ENCODE measurements at regions not wholly inside any gene's neighbourhood (a gene's known extent, or its start where the extent isn't known, plus 50 kb on each side); places are given as distances from the start of the nearest gene placed in this dataset.
"Not testable (repeated sequence)": the region's sequence is repeated elsewhere in the genome, so short reads cannot be mapped to it uniquely, and the experiment has no call there.

GRCh38 chr10:81104494-81104893, 566.8 kb downstream of the SH2D4B start:
- no peak for DNase-seq (ENCODE audit: low read depth)

GRCh38 chr10:81108516-81109199, 571.0 kb downstream of the SH2D4B start:
- DNase-seq (ENCODE audit: low read depth) = peak; percentile 13

- DNase-seq (ENCODE audit: low read depth) = no peak
Measured at GRCh38 chr10:81109200-81109752, 571.6 kb downstream of the SH2D4B start.

GRCh38 chr10:81116201-81116600, 578.5 kb downstream of the SH2D4B start:
- peak; percentile 25 for DNase-seq (ENCODE audit: low read depth)

GRCh38 chr10:81116990-81117389, 579.3 kb downstream of the SH2D4B start:
- no peak for DNase-seq (ENCODE audit: low read depth)

- DNase-seq (ENCODE audit: low read depth) = no peak
Measured at GRCh38 chr10:81127931-81128330, 590.2 kb downstream of the SH2D4B start.

- no peak for DNase-seq (ENCODE audit: low read depth)
Measured at GRCh38 chr10:81130014-81130413, 592.3 kb downstream of the SH2D4B start.

- DNase-seq (ENCODE audit: low read depth) = no peak
Measured at GRCh38 chr10:81135851-81136250, 598.1 kb downstream of the SH2D4B start.

GRCh38 chr10:81136261-81136660, 598.6 kb downstream of the SH2D4B start:
- DNase-seq (ENCODE audit: low read depth) = no peak

- DNase-seq (ENCODE audit: low read depth) = no peak
Measured at GRCh38 chr10:81145975-81146374, 608.3 kb downstream of the SH2D4B start.

GRCh38 chr10:81146436-81146835, 608.7 kb downstream of the SH2D4B start:
- no peak for DNase-seq (ENCODE audit: low read depth)

- no peak for DNase-seq (ENCODE audit: low read depth)
Measured at GRCh38 chr10:81152656-81153055, 615.0 kb downstream of the SH2D4B start.

GRCh38 chr10:81157681-81158080, 620.0 kb downstream of the SH2D4B start:
- no peak for DNase-seq (ENCODE audit: low read depth)

GRCh38 chr10:81177651-81178244, 640.0 kb downstream of the SH2D4B start:
- peak; percentile 15 for DNase-seq (ENCODE audit: low read depth)

- DNase-seq (ENCODE audit: low read depth) = no peak
Measured at GRCh38 chr10:81179324-81179723, 641.6 kb downstream of the SH2D4B start.

GRCh38 chr10:81179805-81180452, 642.2 kb downstream of the SH2D4B start:
- DNase-seq (ENCODE audit: low read depth) = peak; percentile 12

- DNase-seq (ENCODE audit: low read depth) = no peak
Measured at GRCh38 chr10:81182296-81182695, 644.6 kb downstream of the SH2D4B start.

GRCh38 chr10:81192221-81192788, 654.6 kb downstream of the SH2D4B start:
- no peak for DNase-seq (ENCODE audit: low read depth)

GRCh38 chr10:81200801-81201200, 663.1 kb downstream of the SH2D4B start:
- no peak for DNase-seq (ENCODE audit: low read depth)

- DNase-seq (ENCODE audit: low read depth) = not testable (repeated sequence)
Measured at GRCh38 chr10:81207359-81207758, 667.6 kb upstream of the NRG3 start.

- no peak for DNase-seq (ENCODE audit: low read depth)
Measured at GRCh38 chr10:81213370-81213769, 661.6 kb upstream of the NRG3 start.

- peak; percentile 3 for DNase-seq (ENCODE audit: low read depth)
Measured at GRCh38 chr10:81215498-81215897, 659.5 kb upstream of the NRG3 start.
